GM13977 (cell line): ENCODE measurements at regions not wholly inside any gene's neighbourhood (a gene's known extent, or its start where the extent isn't known, plus 50 kb on each side); places are given as distances from the start of the nearest gene placed in this dataset.

Source experiments
- DNase-seq: peaks from one replicate; pipeline ENCODE4 v3.0.0; 2012; ENCODE audit warnings: low spot score
- CTCF ChIP-seq: IDR thresholded peaks from 2 replicates; pipeline ENCODE4 v1.5.1; 2012; ENCODE audit warnings: mild to moderate bottlenecking, control low read depth; ENCODE audit not compliant: insufficient read depth; ENCODE audit errors: extremely low read depth, missing control alignments
- in situ Hi-C: fragments of 300-500 bp; cut with MboI; formaldehyde crosslinking; loops from one replicate; pipeline ENCODE4 v1.12.0; 2022; ENCODE audit warnings: low sequenced_read_pairs, low pct_unique_long_range_greater_than_20kb, mixed read lengths, inconsistent platforms; ENCODE audit not compliant: unreplicated experiment

GRCh38 chr1:39128126-39128525, 76.4 kb upstream of the MACF1 start:
- no peak for DNase-seq
- in situ Hi-C loops, result no loop called here
- no peak for TF ChIP-seq CTCF

- in situ Hi-C loops, result no loop called here
- TF ChIP-seq CTCF, result no peak
- no peak for DNase-seq
Measured at GRCh38 chr1:39128959-39129358, 75.5 kb upstream of the MACF1 start.

- in situ Hi-C loops, result no loop called here
- DNase-seq, result peak; percentile 23
Measured at GRCh38 chr1:39129514-39129913, 75.0 kb upstream of the MACF1 start.

GRCh38 chr1:39130325-39130724, 74.2 kb upstream of the MACF1 start:
- DNase-seq, result no peak
- in situ Hi-C loops, result no loop called here
- TF ChIP-seq CTCF, result no peak

More at GRCh38 chr1:39129514-39129913, 75.0 kb upstream of the MACF1 start:
- TF ChIP-seq CTCF, result no peak

GRCh38 chr1:39131940-39132339, 72.6 kb upstream of the MACF1 start:
- DNase-seq, result no peak
- TF ChIP-seq CTCF, result no peak
- in situ Hi-C loops, result no loop called here

GRCh38 chr1:39132505-39133339, 71.8 kb upstream of the MACF1 start:
- no peak for TF ChIP-seq CTCF
- DNase-seq, result no peak
- in situ Hi-C loops, result no loop called here
